Erythroblast (primary cell): ENCODE measurements at regions not wholly inside any gene's neighbourhood (a gene's known extent, or its start where the extent isn't known, plus 50 kb on each side); places are given as distances from the start of the nearest gene placed in this dataset.

ENCODE experiments used
- GATA1 ChIP-seq: IDR thresholded peaks from 2 replicates; pipeline ENCODE4 v1.6.1; 2011; ENCODE audit warnings: low read depth, mild to moderate bottlenecking, control low read depth, low read length, moderate library complexity
- POLR2A ChIP-seq: IDR thresholded peaks from 2 replicates; pipeline ENCODE4 v1.6.1; 2011; ENCODE audit warnings: mild to moderate bottlenecking, low read length

- no peak for TF ChIP-seq POLR2A
- no peak for TF ChIP-seq GATA1
These were observed 238.0 kb upstream of the SLC16A7 start for GRCh38 chr12:59357811-59358210.
